BLaER1 (cell line): ENCODE measurements at regions not wholly inside any gene's neighbourhood (a gene's known extent, or its start where the extent isn't known, plus 50 kb on each side); places are given as distances from the start of the nearest gene placed in this dataset.

ENCODE experiments used
- H3K27ac ChIP-seq: shearing (Covaris generic); formaldehyde crosslinking; 2 replicates; pipeline ENCODE4 v1.8.1; 2022
- H3K27me3 ChIP-seq: shearing (Covaris generic); formaldehyde crosslinking; 2 replicates; pipeline ENCODE4 v1.8.1; 2022
- H3K36me3 ChIP-seq: shearing (Covaris generic); formaldehyde crosslinking; 2 replicates; pipeline ENCODE4 v1.8.1; 2022
- H3K4me1 ChIP-seq: shearing (Covaris generic); formaldehyde crosslinking; 2 replicates; pipeline ENCODE4 v1.8.1; 2022
- H3K4me2 ChIP-seq: shearing (Covaris generic); formaldehyde crosslinking; 2 replicates; pipeline ENCODE4 v1.8.1; 2022
- H3K4me3 ChIP-seq: shearing (Covaris generic); formaldehyde crosslinking; 2 replicates; pipeline ENCODE4 v1.8.1; 2022
- H3K9ac ChIP-seq: shearing (Covaris generic); formaldehyde crosslinking; 2 replicates; pipeline ENCODE4 v1.8.1; 2022
- H3K9me3 ChIP-seq: shearing (Covaris generic); formaldehyde crosslinking; 2 replicates; pipeline ENCODE4 v1.8.1; 2022
- H4K20me1 ChIP-seq: shearing (Covaris generic); formaldehyde crosslinking; 2 replicates; pipeline ENCODE4 v1.8.1; 2022
- Cebpa-rat ChIP-seq: shearing (Covaris generic); IDR thresholded peaks from 2 replicates; pipeline ENCODE4 v1.8.1; 2022

DNA sequence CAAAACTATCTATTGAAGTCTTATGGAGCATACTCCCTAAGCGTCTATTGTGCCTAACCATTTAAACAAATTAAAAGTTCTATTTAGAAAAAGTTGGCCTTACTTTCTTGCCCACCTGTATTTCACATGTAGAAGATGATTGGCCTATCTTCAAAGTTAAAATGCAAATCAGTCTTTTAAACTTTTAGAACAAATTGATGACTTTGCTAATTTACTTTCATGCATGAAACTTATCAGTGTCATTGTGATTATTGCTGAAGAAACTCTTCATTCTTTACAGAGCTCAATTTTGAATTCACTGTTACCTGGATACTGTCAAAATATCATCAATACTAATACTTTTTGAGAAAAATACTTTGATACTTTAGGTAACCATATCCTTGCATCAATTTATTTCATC is 216.1 kb downstream of the COX7C start:
- no peaks in the 10 kb centered on the region for H3K27me3 ChIP-seq
- no peak overlapping the region for H3K9ac ChIP-seq
- no peaks in the 10 kb centered on the region for H3K9me3 ChIP-seq
- no peaks in the 10 kb centered on the region for H3K4me1 ChIP-seq
- no peaks in the 10 kb centered on the region for H4K20me1 ChIP-seq
- TF ChIP-seq Cebpa-rat: no peak
- H3K4me2 ChIP-seq: no peak overlapping the region
- H3K4me3 ChIP-seq: no peak overlapping the region
- H3K27ac ChIP-seq: no peak overlapping the region
- no peaks in the 10 kb centered on the region for H3K36me3 ChIP-seq

DNA sequence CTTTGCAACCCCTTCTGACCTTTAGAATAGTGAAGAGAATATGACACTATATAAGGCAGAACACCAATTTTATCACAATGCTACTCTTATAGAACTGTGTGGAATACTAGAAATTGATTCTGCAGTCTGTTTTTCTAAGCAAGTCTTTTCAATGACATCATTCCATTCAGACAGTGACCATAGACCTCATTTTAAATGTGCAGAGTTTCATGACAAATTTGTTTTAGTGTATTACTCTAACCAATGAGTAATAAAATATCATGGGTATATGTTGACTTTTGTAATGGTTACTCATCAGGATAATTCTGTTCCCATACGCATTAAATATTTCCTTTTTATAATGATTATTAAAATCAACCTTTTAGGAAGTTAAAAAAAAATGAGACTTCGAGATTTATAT is 219.9 kb downstream of the COX7C start:
- H3K27ac ChIP-seq: no peak overlapping the region
- no peak for TF ChIP-seq Cebpa-rat

DNA sequence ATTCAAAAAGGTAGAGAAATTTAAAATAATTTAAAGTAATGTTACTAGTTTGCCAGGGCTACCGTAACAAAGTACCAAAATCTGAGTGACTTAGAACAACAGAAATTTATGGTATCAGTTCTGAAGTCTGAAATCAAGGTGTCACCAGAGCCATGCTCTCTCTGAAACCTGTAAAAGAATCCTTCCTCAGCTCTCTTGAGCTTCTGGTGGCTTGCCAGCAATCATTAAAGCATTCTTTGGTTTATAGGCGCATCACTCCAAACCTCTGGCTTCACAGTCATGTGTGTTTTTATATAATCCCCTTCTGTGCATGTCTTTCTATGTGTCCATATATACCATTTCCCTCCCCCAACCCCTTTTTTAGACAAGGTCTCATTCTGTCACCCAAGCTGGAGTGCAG is 220.3 kb downstream of the COX7C start:
- H3K27ac ChIP-seq: no peak overlapping the region
- H3K9me3 ChIP-seq: no peaks in the 10 kb centered on the region
- TF ChIP-seq Cebpa-rat: no peak
- no peak overlapping the region for H3K9ac ChIP-seq
- no peaks in the 10 kb centered on the region for H3K27me3 ChIP-seq
- no peak overlapping the region for H3K4me3 ChIP-seq
- no peaks in the 10 kb centered on the region for H3K36me3 ChIP-seq
- H3K4me1 ChIP-seq: no peaks in the 10 kb centered on the region
- no peaks in the 10 kb centered on the region for H4K20me1 ChIP-seq
- no peak overlapping the region for H3K4me2 ChIP-seq

More for the DNA sequence above, 219.9 kb downstream of the COX7C start:
- H3K4me2 ChIP-seq: no peak overlapping the region
- H3K4me3 ChIP-seq: no peak overlapping the region
- no peaks in the 10 kb centered on the region for H3K9me3 ChIP-seq
- no peaks in the 10 kb centered on the region for H3K4me1 ChIP-seq
- no peaks in the 10 kb centered on the region for H3K27me3 ChIP-seq
- H3K9ac ChIP-seq: no peak overlapping the region
- H4K20me1 ChIP-seq: no peaks in the 10 kb centered on the region
- H3K36me3 ChIP-seq: no peaks in the 10 kb centered on the region

DNA sequence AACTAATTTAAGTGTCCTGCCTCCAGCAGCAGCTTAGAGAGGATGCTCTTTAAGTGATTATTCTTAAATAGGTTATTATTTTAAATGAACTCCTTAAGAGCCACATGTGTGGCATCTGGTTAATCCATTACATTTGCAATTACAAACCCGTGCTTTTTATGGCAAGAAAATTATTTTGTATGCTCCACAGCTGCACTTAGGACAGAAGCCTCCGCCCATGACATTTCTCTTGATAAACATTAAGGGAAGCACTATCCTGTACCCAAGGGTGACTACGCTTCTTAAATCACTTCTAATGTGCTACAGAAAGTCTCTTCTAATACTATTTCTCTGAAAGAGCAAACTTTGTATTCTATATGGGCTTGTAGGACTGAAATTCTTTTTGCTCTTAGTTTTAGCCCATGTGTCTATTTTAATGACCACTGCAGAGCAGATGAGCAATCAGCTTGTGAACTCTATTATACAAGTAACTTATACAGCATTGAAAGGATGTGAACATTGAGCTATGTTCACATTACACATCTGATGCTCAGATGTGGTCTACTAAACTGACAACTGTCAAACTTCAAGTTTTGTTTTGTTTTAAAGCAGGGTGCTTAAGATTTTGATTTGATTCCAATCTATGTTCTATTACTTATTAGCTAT is 223.4 kb downstream of the COX7C start:
- no peaks in the 10 kb centered on the region for H3K27me3 ChIP-seq
- H3K27ac ChIP-seq: no peak overlapping the region
- no peak overlapping the region for H3K4me2 ChIP-seq
- no peaks in the 10 kb centered on the region for H4K20me1 ChIP-seq
- H3K9ac ChIP-seq: no peak overlapping the region
- no peak overlapping the region for H3K4me3 ChIP-seq
- no peaks in the 10 kb centered on the region for H3K36me3 ChIP-seq
- no peaks in the 10 kb centered on the region for H3K9me3 ChIP-seq
- TF ChIP-seq Cebpa-rat: no peak
- H3K4me1 ChIP-seq: no peaks in the 10 kb centered on the region

DNA sequence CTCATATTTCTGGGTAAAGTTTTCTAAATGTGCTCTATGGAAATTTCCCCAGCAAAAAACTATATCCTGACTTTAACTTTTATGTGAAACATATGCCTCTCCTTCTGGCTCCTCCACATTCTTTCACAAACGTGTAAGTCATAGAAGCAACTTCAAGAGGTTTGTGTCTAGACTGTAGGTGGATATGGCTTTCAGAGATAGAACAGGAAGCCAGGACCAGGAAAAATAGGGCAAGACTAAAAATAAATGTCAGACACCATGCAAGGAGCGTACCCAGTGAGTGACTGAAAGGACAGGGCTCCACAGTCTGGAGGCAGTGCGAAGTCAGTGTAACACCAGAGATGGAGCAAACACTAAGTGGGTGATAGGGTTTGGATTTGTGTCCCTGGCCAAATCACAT is 240.7 kb downstream of the COX7C start:
- no peaks in the 10 kb centered on the region for H4K20me1 ChIP-seq
- no peak overlapping the region for H3K4me3 ChIP-seq
- no peak overlapping the region for H3K27ac ChIP-seq

DNA sequence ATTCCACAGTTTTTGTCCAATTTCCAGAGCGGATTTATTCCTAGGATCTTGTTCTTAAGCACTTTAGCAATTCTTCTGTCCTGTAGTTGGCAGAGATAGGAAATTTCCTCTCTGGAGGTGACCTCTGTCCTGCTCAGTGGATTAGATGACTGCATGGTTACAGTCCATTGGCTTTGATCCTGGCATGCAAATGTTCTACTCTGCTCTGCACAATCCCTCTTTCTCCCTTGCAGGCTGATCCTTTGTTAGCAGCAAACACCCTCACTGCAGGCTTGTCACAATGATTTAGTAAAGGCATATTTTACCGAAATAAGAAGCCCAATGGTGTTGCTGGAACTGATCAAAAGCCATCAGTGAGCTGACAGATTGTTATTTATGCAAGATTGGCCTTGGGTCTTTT is 243.8 kb downstream of the COX7C start:
- Histone ChIP-seq H3K27me3 (no peaks in the 10 kb centered on the region), H3K4me2 (no peak overlapping the region), H3K36me3 (no peaks in the 10 kb centered on the region), H3K27ac (no peak overlapping the region), H3K4me1 (no peaks in the 10 kb centered on the region), H3K9ac (no peak overlapping the region), H3K9me3 (no peaks in the 10 kb centered on the region), H3K4me3 (no peak overlapping the region), H4K20me1 (no peaks in the 10 kb centered on the region)
- no peak for TF ChIP-seq Cebpa-rat

More for the DNA sequence above, 240.7 kb downstream of the COX7C start:
- Histone ChIP-seq H3K27me3 (no peaks in the 10 kb centered on the region), H3K36me3 (no peaks in the 10 kb centered on the region), H3K4me1 (no peaks in the 10 kb centered on the region), H3K4me2 (no peak overlapping the region), H3K9ac (no peak overlapping the region), H3K9me3 (no peaks in the 10 kb centered on the region)
- TF ChIP-seq Cebpa-rat: no peak

DNA sequence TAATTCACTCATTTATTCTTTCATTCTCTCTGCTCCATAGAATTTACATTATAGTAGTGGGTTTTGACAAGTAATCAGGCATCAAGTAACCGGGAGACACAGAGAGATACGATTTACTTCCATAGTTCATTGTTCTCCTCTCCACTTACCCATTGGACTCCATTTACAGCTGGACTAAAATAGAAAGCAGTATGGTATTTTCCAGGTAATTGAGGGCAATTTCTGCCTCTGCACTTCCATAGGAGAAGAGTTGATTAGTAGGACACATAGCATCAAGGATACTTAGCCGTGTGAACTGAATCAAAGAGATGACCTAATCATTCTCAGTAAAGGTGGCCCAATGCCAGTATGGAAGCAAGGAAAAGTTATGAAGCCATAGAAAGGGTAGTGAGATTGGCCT is 244.4 kb downstream of the COX7C start:
- no peaks in the 10 kb centered on the region for H3K4me1 ChIP-seq
- TF ChIP-seq Cebpa-rat: no peak
- H3K9me3 ChIP-seq: no peaks in the 10 kb centered on the region
- no peaks in the 10 kb centered on the region for H3K36me3 ChIP-seq
- H3K9ac ChIP-seq: no peak overlapping the region
- H3K27ac ChIP-seq: no peak overlapping the region
- no peak overlapping the region for H3K4me3 ChIP-seq
- no peak overlapping the region for H3K4me2 ChIP-seq
- H4K20me1 ChIP-seq: no peaks in the 10 kb centered on the region
- no peaks in the 10 kb centered on the region for H3K27me3 ChIP-seq

DNA sequence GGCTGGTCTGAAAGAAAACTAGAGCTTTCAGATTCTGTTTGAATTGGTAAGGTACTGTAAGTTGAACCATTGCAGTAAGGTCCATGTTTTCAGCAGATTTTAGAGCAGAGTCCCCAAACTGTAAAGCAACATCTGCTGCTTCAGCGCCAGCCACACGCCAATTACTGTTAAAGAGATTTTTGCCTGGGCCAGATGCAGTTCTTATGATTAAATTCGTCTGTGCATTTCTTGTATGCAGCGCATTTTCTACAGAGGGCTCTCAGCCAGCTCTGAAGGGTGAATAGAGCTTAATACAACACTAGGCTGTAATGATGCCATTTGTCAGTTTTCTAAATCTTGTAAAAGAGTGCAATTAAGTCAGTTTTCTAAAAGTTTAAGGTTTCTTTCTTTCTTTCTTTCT is 246.3 kb downstream of the COX7C start:
- no peak overlapping the region for H3K4me2 ChIP-seq

DNA sequence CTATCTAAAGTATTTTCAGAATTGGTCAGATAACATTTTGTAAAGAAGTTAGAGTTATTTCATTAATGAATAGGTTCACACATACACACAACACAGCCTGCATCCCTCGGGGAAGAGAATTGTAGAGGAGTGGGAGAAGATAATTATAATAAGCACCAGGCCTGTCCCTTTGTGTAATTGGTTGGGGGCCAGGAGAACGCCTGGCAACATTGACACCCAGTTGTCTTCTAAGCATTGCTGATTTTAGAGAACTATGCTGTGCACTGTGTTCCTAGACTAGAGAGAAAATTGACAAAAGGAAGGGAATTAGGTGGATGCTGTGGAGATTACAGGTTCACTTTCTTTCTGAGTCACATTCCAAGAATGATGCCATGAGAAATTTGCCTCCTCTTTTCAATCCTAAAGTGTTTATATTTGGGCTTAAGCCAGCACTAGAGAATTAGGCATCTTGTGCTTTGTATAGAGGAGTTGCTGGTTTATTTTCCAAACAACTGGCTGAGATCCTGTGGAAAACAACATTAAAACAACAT is 247.6 kb downstream of the COX7C start:
- Histone ChIP-seq H3K36me3 (no peaks in the 10 kb centered on the region), H3K4me1 (no peaks in the 10 kb centered on the region), H3K27ac (no peak overlapping the region), H3K27me3 (no peaks in the 10 kb centered on the region), H3K9me3 (no peaks in the 10 kb centered on the region), H4K20me1 (no peaks in the 10 kb centered on the region), H3K9ac (no peak overlapping the region), H3K4me3 (no peak overlapping the region), H3K4me2 (no peak overlapping the region)
- no peak for TF ChIP-seq Cebpa-rat

More for the DNA sequence above, 246.3 kb downstream of the COX7C start:
- Histone ChIP-seq H3K9me3 (no peaks in the 10 kb centered on the region), H3K4me3 (no peak overlapping the region), H4K20me1 (no peaks in the 10 kb centered on the region), H3K27ac (no peak overlapping the region), H3K9ac (no peak overlapping the region), H3K4me1 (no peaks in the 10 kb centered on the region), H3K27me3 (no peaks in the 10 kb centered on the region), H3K36me3 (no peaks in the 10 kb centered on the region)
- no peak for TF ChIP-seq Cebpa-rat

DNA sequence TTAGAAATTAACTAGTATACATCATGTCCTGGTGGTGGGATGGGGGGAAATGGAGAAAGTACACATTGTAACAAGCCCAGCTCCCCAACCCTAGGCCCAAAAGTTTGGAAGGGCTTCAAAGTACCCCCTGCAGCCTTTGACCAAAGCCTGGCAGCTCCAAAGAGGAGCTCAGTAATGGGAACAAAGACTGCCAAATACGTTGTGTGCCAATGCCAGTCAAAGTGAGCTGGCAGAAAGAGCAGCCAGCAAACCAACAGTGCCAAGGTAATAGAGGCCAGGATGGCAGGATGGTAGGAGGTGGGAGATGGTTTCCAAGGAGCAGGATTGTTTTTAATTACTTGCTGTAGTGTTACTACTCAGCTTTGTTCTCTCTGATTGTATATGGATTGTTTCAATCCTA is 248.3 kb downstream of the COX7C start:
- TF ChIP-seq Cebpa-rat: no peak
- Histone ChIP-seq H3K27ac (no peak overlapping the region), H3K9ac (no peak overlapping the region), H3K27me3 (no peaks in the 10 kb centered on the region), H4K20me1 (no peaks in the 10 kb centered on the region), H3K4me2 (no peak overlapping the region), H3K4me3 (no peak overlapping the region), H3K9me3 (no peaks in the 10 kb centered on the region), H3K4me1 (no peaks in the 10 kb centered on the region), H3K36me3 (no peaks in the 10 kb centered on the region)

DNA sequence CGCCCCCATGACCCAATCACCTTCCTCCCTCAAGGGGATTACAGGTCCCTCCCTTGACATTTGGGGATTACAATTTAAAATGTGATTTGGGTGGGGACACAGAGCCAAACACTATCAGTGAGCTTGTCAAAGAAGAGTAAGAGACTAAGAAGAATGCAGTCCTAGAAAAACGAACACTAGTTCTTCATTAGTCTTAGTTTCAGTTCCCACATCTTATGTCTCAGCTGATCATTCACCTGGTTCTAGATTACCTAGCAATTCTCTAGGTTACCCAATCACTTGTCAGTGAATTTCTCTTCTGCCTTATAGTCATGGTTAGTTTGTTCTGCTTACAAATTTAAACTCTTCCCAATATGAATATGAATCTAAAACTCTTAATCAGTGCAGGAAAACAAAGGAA is 251.5 kb downstream of the COX7C start:
- TF ChIP-seq Cebpa-rat: no peak

More for the DNA sequence above, 251.5 kb downstream of the COX7C start:
- no peak overlapping the region for H3K27ac ChIP-seq
- no peaks in the 10 kb centered on the region for H4K20me1 ChIP-seq
- no peaks in the 10 kb centered on the region for H3K9me3 ChIP-seq
- no peak overlapping the region for H3K9ac ChIP-seq
- no peak overlapping the region for H3K4me3 ChIP-seq
- no peaks in the 10 kb centered on the region for H3K36me3 ChIP-seq
- H3K27me3 ChIP-seq: no peaks in the 10 kb centered on the region
- H3K4me2 ChIP-seq: no peak overlapping the region
- H3K4me1 ChIP-seq: no peaks in the 10 kb centered on the region
